Prostate gland (tissue), 2 donors: ENCODE measurements at regions not wholly inside any gene's neighbourhood (a gene's known extent, or its start where the extent isn't known, plus 50 kb on each side); places are given as distances from the start of the nearest gene placed in this dataset.

Experiments
- POLR2A ChIP-seq: fragments of 450-650 bp; IDR thresholded peaks from one replicate; pipeline ENCODE4 v1.6.1; 2016; ENCODE audit warnings: antibody characterized with exemption, mild to moderate bottlenecking
- TF ChIP-seq, protein P1 (sequence below), 4 experiments: fragments of 200-600 bp in 2 of 4; fragments of 450-650 bp in 2 of 4; sonication (generic) in 2 of 4; IDR thresholded peaks; 1 replicate in 3 of 4; 2 replicates in 1 of 4; pipeline ENCODE4 v1.5.1; 2016 to 2019; ENCODE audit warnings: antibody characterized with exemption in 4 of 4, mild to moderate bottlenecking in 2 of 4, moderate library complexity in 2 of 4

DNA sequence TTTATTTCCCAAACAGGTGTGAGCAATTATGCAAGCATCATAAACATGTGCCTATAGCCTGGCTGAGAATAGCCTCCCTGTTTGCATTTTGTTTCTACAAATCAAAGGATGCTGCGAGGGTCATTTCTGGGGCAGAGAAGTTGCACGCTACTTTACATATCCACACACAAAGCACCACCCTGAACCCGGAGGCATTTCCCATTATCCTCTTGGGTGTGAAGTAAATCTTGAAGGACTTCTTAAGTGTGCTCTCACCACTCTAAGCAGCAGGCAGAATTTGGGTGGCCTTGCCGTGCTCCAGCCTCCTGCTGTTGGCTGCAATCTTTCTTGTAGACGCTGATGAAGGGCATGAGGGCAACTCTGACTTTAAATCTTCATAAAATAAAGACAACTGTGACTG, 124.0 kb upstream of the TLE4 start:
- TF ChIP-seq, protein P1, sequence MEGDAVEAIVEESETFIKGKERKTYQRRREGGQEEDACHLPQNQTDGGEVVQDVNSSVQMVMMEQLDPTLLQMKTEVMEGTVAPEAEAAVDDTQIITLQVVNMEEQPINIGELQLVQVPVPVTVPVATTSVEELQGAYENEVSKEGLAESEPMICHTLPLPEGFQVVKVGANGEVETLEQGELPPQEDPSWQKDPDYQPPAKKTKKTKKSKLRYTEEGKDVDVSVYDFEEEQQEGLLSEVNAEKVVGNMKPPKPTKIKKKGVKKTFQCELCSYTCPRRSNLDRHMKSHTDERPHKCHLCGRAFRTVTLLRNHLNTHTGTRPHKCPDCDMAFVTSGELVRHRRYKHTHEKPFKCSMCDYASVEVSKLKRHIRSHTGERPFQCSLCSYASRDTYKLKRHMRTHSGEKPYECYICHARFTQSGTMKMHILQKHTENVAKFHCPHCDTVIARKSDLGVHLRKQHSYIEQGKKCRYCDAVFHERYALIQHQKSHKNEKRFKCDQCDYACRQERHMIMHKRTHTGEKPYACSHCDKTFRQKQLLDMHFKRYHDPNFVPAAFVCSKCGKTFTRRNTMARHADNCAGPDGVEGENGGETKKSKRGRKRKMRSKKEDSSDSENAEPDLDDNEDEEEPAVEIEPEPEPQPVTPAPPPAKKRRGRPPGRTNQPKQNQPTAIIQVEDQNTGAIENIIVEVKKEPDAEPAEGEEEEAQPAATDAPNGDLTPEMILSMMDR (IDR thresholded peaks at IDR 0.05): no peak
- TF ChIP-seq POLR2A: no peak
